NB4 (cell line): ENCODE measurements at regions not wholly inside any gene's neighbourhood (a gene's known extent, or its start where the extent isn't known, plus 50 kb on each side); places are given as distances from the start of the nearest gene placed in this dataset.
A peak's percentile ranks its signal among the peaks of the same experiment; 100 is the strongest.

ENCODE experiments used
- DNase-seq: peaks from one replicate; pipeline ENCODE4 v3.0.0; 2010; ENCODE audit warnings: low read depth
- H3K4me3 ChIP-seq: one replicate; pipeline ENCODE4 v1.5.1; 2011; ENCODE audit warnings: mild to moderate bottlenecking, low read depth, low read length, moderate library complexity
- CTCF ChIP-seq: IDR thresholded peaks from one replicate; pipeline ENCODE4 v1.5.1; 2012; ENCODE audit warnings: low read depth, low read length
- MYC ChIP-seq: IDR thresholded peaks from 2 replicates; pipeline ENCODE4 v1.6.1; 2011; ENCODE audit warnings: low read depth, low read length
- POLR2A ChIP-seq: IDR thresholded peaks from 2 replicates; pipeline ENCODE4 v1.6.1; 2011; ENCODE audit warnings: mild to moderate bottlenecking; ENCODE audit not compliant: insufficient read length; ENCODE audit errors: extremely low read depth
- TF ChIP-seq, protein P1 (sequence below): IDR thresholded peaks from 2 replicates; pipeline ENCODE4 v1.6.1; 2011; ENCODE audit warnings: low read depth, low read length

GRCh38 chr3:3636815-3637214 lies 162.4 kb upstream of the LRRN1 start:
- no peak overlapping the region for H3K4me3 ChIP-seq
- DNase-seq, result no peak
- TF ChIP-seq CTCF, result no peak
- TF ChIP-seq MYC, result no peak
- TF ChIP-seq, protein P1, sequence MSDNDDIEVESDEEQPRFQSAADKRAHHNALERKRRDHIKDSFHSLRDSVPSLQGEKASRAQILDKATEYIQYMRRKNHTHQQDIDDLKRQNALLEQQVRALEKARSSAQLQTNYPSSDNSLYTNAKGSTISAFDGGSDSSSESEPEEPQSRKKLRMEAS, result no peak
- TF ChIP-seq POLR2A, result no peak

DNA sequence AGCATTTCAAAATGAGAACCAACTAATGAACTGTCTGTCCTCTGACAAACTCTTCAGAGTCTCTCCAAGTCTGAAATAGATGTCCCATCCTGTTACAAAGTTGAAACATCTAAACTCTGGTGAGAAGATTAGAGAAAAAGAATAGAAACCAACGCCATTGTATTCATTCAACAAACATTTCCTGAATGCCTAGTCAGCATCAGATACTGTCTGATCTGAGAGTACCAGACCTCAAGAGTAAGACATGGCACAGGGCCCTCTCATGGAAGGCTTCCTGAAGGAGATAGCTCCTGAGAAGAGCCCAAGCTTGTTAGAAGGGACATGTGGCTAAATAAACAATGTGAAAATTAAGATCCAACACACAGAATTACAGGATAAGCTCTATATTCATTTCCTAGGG lies 164.1 kb upstream of the LRRN1 start:
- no peak overlapping the region for H3K4me3 ChIP-seq
- no peak for DNase-seq
- no peak for TF ChIP-seq CTCF
- TF ChIP-seq POLR2A, result no peak
- TF ChIP-seq MYC, result no peak
- TF ChIP-seq, protein P1, result no peak

DNA sequence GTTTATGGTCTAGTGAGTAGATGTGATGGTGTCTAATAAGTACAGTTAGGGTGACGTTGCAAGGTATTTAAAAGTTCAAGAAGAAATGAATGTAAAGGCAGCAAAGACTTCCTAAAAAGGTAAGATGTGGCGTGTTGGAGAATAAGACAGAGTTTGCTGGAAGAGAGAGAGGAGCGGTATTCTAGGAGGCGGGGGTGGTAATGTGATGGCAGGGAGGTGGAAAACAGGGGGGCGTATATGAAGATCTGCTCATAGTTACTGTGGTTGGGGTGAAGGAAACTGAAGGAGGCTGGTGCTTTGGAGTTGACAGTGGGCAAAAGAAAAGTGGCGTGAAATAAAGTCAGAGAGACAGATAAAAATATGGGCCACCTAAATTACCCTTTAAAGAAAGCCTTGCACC lies 164.9 kb upstream of the LRRN1 start:
- no peak for DNase-seq
- no peak for TF ChIP-seq CTCF
- no peak for TF ChIP-seq MYC
- no peak for TF ChIP-seq POLR2A
- TF ChIP-seq, protein P1, result no peak
- no peak overlapping the region for H3K4me3 ChIP-seq

DNA sequence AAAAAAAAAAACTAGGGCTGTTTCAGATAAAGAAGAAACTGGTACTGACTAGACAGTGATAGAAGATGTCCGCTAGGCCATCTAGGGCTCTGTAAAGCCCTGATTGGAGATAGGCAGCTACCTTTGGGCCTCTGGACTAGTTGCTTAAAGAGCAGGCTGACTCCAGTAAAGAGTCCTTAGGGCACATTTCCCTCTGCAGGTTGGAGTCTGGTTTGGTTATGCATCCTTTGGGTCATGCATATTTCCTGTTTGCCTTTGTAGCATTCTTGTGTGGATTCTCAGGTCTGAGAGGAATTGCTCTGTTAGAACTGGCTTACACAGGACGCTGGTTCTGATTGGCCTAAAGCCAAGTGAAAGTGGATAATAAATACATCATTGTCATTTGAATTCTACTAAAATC lies 165.5 kb upstream of the LRRN1 start:
- no peak for DNase-seq
- no peak overlapping the region for H3K4me3 ChIP-seq
- TF ChIP-seq POLR2A (no peak), CTCF (no peak), MYC (no peak)
- TF ChIP-seq, protein P1, result no peak

DNA sequence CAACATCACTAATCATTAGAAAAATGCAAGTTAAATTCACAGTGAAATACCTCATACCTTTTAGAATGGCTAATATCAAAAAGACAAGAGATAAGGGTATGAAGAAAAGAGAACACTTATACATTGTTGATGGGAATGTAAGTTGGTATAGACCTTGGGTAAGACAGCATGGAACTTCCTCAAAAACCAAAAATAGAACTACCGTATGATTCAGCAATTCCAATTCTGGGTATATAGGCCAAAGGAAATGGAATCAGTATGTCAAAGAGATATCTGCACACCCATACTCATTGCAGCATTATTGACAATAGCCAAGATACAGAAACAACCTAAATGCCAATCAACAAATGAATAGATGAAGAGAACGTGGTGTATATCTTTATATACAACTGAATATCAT lies 166.8 kb upstream of the LRRN1 start:
- peak; percentile 75 for DNase-seq
- TF ChIP-seq POLR2A, result no peak
- TF ChIP-seq, protein P1, result no peak
- no peak for TF ChIP-seq MYC
- no peak for TF ChIP-seq CTCF
- H3K4me3 ChIP-seq, result no peak overlapping the region

DNA sequence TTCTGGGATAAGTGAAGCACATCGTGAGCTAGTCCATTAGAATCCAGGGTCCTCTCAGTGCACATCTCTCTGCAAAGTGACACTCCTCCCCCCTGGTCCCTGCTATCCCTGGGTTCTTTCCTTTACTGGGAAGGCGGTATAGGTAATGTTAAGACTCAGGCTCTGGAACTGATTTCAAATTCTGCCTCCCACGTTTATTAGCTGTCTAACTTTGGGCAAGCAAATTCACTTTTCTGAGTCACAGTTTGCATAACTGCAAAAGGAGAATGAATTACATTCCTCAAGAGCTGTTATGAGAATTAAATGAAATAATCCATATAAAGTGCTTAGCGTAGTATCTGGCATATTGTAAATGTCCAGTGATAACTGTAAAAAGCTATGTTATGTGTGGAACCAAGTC lies 168.1 kb upstream of the LRRN1 start:
- H3K4me3 ChIP-seq, result no peak overlapping the region
- TF ChIP-seq POLR2A, result no peak
- TF ChIP-seq, protein P1, result no peak
- TF ChIP-seq CTCF, result no peak
- no peak for TF ChIP-seq MYC
- DNase-seq, result no peak
